Heart left ventricle (tissue), 13 donors: ENCODE measurements at regions not wholly inside any gene's neighbourhood (a gene's known extent, or its start where the extent isn't known, plus 50 kb on each side); places are given as distances from the start of the nearest gene placed in this dataset.

Experiments
- CTCF ChIP-seq, 12 donors: fragments of 200-600 bp; sonication (generic) in 4 of 12; IDR thresholded peaks; one replicate each; pipeline versions ENCODE4 v1.5.0 to v1.8.0; 2018 to 2022; ENCODE audit warnings: antibody characterized with exemption in 12 of 12, mild to moderate bottlenecking in 5 of 12
- POLR2A ChIP-seq, 2 donors: fragments of 450-650 bp; IDR thresholded peaks; one replicate each; pipeline ENCODE4 v1.6.1; 2017; ENCODE audit warnings: antibody characterized with exemption in 2 of 2, mild to moderate bottlenecking in 2 of 2, moderate library complexity in 2 of 2
- donor health status: ischemic (EF 13 %, LVEDD 7.1; RV severe dilation, severe dysfunction).
- donor health status: DM: no; HTN: yes; CAD: no.
- donor health status: DM: no; HTN: no; CAD: no.
- donor health status: ischemic (EF 25% LVEDD 6.9; RV normal size, moderate dysfunction).
- donor health status: ischemic (EF 25% LVEDD 5.7; RV mildly dilated, moderate dysfunction).
- donor health status: ischemic (EF 35%, LVEDD 5.7; RV mildly dilated, moderate dysfunction).
- donor health status: nonischemic (EF 11% LVEDD 7.7; RV severe dilation, severe dysfunction).
- donor health status: DM: yes; HTN: yes; CAD: no.
- donor health status: PGD.
- donor health status: ischemic (EF 29% LVEDD 5.4; RV normal size, mild dysfunction).
- donor health status: nonischemic (EF 23%, LVEDD 6.1; RV moderate dilation, normal function).

GRCh38 chr3:1823867-1824266 is 274.8 kb upstream of the CNTN4 start:
- TF ChIP-seq CTCF (IDR thresholded peaks at IDR 0.05): no peak
- TF ChIP-seq POLR2A (IDR thresholded peaks at IDR 0.05): no peak
